ENCODE measurements at regions not wholly inside any gene's neighbourhood (a gene's known extent, or its start where the extent isn't known, plus 50 kb on each side); places are given as distances from the start of the nearest gene placed in this dataset.

DNA sequence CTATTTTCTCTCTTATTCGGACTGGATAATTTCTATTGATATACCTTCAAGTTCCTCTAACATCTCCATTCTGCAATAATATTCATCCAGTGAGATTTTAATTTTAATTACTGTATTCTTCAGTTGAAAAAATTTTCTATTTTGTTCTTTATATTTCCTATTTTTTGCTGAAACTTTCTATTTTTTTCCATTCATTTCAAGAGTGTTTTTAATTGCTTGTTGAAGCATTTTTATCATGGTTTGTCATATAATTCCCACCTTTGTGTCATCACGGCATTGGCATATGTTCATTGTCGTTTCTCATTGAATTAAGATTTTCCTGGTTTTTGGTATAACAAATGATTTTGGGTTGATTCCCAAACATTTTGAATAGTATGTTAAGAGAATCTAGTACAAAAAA, 214.9 kb upstream of the HDDC2 start:
- TF ChIP-seq, protein P1, sequence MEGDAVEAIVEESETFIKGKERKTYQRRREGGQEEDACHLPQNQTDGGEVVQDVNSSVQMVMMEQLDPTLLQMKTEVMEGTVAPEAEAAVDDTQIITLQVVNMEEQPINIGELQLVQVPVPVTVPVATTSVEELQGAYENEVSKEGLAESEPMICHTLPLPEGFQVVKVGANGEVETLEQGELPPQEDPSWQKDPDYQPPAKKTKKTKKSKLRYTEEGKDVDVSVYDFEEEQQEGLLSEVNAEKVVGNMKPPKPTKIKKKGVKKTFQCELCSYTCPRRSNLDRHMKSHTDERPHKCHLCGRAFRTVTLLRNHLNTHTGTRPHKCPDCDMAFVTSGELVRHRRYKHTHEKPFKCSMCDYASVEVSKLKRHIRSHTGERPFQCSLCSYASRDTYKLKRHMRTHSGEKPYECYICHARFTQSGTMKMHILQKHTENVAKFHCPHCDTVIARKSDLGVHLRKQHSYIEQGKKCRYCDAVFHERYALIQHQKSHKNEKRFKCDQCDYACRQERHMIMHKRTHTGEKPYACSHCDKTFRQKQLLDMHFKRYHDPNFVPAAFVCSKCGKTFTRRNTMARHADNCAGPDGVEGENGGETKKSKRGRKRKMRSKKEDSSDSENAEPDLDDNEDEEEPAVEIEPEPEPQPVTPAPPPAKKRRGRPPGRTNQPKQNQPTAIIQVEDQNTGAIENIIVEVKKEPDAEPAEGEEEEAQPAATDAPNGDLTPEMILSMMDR (conservative IDR thresholded peaks at IDR 0.05; ENCODE audit: low read depth, low read length) = no peak
- TF ChIP-seq EZH2 (IDR thresholded peaks at IDR 0.05; ENCODE audit: low read length, unreplicated experiment) = no peak

Data from PC-3 (cell line).